ENCODE measurements at regions not wholly inside any gene's neighbourhood (a gene's known extent, or its start where the extent isn't known, plus 50 kb on each side); places are given as distances from the start of the nearest gene placed in this dataset.
"Not testable (repeated sequence)": the region's sequence is repeated elsewhere in the genome, so short reads cannot be mapped to it uniquely, and the experiment has no call there.

DNA sequence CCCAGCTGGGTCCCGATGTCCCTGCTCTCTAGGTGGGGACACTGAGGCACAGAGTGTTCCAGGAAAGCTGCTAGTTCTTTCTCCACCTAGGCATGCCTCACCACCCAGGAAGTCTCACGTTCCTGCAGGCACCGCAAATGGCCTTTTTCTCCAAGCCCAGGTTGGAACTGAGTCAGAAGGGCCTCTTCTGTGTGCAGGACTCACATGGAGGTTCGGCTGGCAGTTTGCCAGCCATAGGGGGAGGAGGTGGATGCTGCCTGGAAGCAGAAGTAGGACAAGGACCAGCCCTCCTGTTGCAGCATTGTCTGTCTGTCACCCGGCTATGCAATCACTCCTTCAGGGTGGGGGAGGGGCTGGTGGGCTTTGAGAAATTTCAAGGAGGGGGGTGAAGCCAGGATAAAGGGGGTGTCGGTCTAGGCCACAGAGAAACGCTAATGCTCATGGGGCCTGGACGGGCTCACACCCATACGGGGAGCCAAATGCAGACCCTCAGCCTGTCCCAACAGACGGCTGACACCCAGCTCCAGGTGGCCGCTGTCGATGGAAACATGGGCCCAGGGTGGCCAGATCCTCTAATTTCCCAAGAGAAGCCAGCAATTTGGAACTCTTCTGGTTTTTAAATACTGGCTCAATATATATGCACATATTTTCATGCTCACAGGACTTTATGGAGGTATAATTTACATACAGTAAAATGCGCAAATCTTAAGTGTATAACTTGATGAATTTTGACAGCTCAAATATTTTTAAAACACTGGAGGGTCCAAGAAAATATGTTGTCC, 120.5 kb downstream of the PHETA1 start:
- DNase-seq (ENCODE audit: low read depth): no peak

DNA sequence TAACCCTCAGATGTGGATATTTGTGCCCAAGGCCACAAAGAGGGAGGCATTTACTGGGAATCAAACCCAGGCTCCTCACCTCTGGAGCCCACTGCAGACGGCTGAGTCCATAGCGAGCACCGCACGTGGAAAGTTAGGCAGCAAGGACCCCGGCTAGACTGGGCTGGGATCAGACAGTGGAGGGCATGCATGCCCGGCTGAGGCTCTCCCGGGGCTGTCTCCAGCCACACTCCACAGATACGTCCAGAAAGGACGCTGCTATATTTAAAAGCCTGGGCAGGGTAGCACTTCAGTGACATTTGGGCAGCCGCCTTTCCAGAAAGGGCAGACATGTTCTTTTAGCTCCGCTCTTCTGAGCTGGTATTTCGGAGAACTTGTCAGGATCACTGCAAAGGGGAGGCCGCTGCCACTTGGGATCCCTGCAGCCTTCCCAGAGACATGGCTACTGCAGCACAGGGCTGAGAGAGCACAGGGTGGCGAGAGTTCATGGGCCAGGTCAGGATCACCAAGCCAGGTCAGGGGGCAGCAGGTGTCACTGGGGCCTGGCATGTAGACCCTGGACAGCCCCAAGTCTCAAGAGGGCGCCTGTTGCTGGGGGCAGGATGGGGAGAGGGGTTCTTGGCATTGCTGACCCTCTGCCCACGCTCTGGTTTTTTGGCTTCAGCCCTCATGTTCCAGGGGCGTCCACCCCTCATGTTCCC, 121.7 kb downstream of the PHETA1 start:
- no peak for DNase-seq (ENCODE audit: low read depth)

DNA sequence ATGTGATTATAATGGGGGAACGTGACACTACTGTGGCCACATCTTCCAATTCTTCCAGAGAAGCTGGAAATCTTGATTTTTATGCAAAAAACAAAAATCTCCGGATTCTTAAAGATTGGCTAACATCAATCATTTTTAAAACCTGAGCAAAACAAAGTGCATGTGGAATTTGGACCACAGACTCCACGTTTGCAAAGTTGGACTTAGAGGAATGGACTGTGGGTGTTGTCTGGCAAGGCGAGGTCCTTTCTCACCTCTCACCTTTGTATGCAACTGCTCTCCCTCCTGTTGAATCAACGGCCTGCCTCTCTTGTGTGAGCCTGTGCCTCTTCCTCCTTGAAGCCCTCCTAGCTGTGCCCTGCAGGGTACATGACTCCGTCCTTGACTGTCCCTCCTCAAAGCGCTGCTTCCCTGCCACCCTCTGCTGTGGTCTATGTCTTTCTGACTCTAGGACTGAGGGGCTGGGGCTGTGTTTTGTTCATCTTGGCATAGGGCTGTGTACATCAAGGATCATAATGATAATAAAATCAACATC, 122.4 kb downstream of the PHETA1 start:
- no peak for DNase-seq (ENCODE audit: low read depth)

DNA sequence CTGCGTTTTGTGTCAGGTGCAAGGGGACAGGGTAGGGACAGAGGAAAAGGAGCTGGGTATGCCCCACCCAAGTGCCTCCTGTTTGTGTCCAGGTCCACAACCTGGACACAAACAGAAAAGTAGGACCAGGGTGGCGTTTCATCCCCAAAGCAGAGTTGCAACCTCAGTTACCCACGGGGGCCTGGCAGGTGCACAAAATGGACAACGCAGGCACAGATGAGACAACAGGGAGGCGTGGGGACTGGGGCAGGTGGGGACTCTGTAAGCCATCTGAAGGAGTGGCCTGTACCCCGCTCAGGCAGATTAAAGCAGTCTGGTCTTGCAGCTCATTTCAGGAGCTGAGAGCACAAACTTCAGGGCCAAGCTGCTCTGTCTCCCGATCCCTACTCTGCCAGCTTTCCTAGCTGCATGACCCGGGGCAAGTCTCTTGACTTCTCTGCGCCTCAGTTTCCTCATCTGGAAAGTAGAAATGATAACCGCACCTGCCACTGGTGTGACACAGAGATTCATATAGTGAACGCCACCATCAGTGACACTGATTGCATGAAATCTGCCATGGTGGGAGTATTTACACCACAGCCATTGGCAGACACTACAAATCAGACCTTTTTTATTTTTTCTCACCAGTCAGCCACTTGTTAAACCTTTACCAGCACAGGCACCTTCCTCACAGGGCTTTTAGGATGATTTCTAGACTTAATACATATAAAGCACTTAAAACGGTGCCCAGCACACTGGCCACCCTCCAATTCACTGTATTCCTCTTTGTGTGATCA, 123.0 kb downstream of the PHETA1 start:
- DNase-seq (ENCODE audit: low read depth): no peak

GRCh38 chr12:111244673-111245072, 124.2 kb downstream of the PHETA1 start:
- DNase-seq (ENCODE audit: low read depth): no peak

DNA sequence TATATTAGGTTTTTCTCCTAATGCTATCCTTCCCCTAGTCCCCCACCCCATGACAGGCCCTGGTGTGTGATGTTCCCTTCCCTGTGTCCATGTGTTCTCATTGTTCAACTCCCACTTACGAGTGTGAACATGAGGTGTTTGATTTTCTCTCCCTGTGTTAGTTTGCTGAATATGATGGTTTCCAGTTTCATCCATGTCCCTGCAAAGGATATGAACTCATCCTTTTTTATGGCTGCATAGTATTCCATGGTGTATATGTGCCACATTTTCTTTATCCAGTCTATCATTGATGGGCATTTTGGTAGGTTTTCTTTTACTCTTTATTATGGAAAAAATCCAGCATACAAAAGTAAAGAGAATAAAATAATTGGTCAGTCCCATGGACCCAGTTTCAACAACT, 126.1 kb downstream of the PHETA1 start:
- not testable (repeated sequence) for DNase-seq (ENCODE audit: low read depth)

- no peak for DNase-seq (ENCODE audit: low read depth)
Observed at GRCh38 chr12:111242184-111242583, 126.7 kb downstream of the PHETA1 start.

DNA sequence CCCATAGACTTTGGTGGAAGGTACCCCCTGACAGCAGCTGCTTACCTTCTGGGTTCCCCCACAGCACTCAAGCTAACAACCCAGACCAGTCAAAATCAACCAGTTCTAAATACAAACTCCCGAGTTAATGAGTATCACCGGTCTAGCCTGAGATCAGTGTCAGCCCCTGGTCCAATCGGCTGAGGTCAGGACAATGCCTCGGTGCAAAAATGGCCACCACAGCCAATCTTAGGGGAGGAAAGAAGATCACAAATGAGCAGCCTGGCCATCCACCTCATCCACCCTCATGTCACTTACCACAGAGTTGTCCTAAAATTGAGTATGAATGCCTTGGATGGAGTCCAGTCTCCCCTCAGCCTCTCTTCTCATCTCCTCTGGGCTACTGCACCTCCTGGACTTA, 128.5 kb downstream of the PHETA1 start:
- no peak for DNase-seq (ENCODE audit: low read depth)

GRCh38 chr12:111239235-111239634, 129.7 kb downstream of the PHETA1 start:
- no peak for DNase-seq (ENCODE audit: low read depth)

DNA sequence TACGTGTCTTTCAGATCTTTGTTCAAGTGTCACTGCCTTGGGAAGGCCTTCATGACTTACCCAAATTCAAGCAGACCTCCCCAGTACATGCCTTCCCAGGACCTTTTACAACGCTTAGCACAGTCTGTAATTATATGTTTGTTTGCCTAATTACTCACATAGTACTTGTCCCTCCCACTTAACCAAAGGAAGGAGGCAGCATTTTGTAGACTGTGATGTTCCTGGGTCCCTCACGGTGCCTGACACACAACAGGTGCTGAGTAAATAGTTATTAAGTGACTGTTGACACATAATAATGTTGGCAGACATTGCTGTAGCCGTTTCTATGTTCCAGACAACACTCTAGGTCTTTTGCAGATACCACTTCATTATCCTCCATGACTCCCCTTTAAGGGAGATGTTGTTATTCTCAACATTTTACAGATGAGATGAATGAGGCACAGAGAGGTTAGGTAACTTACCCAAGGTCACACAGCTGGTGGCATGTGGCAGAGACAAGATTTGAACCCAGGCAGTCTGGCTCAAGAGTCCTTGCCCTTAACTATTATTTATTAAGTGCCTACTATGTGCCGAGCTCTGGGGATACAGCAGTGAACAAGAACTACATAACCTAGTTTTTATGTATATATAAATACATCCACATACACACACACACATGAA, 130.7 kb downstream of the PHETA1 start:
- DNase-seq (ENCODE audit: low read depth): no peak

- not testable (repeated sequence) for DNase-seq (ENCODE audit: low read depth)
Observed at GRCh38 chr12:111234491-111234890, 134.4 kb downstream of the PHETA1 start.

DNA sequence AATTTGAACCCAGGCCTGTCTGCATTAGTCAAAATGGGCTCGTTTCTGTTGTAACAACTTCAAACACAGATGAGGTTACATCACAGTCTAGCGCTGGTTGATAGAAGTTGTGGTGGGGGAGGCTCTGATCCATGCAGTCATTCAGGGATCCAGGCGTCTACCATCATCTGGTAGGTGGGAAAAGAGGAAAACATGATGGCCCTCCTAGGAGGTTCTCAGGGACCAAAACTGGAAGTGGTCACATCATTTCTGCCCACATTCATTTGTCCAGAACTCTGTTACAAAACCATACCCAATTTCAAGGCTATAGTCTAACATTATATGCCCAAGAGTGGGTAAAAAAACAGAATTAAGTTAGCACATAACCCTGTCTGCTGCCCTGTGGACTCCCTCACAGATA, 135.1 kb downstream of the PHETA1 start:
- no peak for DNase-seq (ENCODE audit: low read depth)

DNA sequence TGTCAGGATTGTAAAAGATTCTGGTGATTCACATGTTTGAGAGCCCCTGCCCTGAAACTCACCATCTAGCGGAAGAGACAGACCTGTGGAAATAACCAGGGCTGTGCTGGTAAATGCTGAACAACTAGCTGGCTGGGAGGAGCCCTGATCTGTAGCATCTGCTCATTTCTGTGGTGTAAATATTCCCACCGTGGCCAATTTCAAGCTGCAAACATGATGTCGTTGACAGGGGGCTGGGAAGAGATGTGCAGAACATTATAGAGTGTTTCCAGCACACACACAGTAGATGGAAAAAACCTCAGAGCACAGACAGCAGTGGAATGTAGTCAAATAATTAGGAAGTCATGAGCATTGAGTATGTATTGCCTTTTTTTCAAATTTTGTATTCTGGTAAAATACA, 138.2 kb downstream of the PHETA1 start:
- no peak for DNase-seq (ENCODE audit: low read depth)

DNA sequence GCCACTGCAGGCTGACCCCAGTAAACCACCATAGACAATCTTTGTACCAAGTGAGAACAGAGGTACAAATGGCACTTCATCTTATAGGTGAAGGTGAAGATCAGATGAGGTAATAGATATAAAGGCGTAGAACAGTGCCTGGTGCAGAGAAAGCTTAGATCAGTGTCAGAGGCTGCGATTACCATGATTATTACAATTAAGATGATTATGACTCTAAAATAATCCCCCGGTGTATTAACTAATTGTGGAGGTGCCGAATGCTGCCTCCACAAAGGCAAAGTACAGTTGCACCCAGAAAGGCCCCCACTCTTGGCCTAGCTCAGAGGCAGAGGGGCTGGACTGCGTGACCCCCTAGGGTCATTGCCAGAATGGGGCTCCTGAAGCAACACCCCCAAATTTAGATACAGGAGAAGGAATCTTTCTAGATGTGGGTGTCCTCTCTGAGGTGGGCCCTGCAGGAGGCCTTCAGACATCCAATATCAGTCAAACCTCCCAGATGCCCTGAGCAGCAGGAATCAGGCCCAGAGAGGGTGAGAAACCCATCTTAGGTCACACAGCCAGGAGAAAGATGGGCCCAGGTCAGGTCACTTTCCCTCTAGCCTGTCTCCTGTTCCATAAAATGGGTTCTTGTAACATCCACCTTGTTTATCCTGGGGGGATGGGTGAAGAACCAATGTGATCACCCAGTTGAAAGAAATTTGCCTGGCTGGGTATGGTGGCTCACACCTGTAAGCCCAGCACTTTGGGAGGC, 139.8 kb downstream of the PHETA1 start:
- no peak for DNase-seq (ENCODE audit: low read depth)

DNA sequence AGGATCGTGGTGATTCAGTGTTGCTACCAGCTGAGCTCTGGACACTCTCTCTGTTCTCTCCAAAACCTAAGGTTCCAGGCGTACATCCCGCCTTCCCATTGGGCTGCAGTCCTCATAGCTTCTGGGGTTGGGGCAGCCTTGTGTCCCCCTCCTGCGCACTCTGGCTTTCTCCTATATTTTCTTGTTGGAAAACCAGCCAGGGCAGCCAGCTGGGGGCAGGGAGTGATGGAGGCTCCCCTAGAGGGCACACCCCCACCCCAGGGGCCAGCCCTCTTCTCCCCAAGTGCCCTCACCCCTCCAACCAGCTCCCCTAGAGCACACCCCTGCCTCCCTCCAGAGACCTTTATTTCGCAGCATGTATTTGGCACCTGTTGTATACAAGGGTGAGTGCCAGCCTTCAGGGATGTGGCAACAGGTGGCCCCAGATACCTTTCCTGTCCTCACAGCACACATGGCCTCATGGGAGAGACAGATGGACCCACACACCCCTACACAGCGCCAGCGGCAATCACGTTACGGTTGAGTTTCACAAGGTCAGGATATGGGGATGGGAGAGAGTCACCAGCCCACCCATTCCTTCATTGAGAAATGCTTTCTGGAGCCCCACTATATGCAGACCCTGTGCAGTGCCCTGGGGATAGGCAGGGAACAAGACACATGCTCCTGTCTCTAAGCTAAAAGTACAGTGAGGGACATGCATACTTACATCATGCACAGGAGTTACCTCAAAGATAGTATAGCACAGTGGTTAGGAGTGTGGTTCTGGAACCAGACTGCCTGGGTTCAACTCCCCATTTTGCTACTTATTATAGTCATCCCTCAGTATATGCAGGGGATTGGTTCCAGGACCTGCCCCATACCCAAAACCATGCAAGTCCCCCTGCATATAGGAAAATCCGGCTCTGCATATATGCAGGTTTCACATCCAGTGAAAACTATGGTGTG, 141.1 kb downstream of the PHETA1 start:
- DNase-seq (ENCODE audit: low read depth): no peak

- DNase-seq (ENCODE audit: low read depth): no peak
Observed at GRCh38 chr12:111226680-111227079, 142.2 kb downstream of the PHETA1 start.

DNA sequence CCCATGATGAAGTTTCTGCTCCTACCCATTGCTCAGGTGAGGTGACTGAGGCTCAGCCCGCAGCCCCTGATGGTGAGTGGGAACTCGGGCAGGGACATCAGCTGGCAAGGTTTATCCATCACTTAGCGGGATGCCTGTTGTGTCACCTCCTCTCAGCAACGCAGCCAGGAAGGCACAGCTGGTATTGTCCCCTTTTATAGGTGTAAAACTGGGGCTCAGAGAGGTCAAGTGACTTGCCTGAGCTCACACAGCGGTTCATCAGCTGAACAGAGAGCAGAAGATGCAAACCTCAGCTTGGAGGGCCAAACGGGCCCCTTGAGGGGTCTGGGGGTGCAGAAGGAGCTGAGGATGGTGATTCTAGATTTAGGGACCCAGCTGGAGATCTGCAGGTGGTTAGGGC, 143.6 kb downstream of the PHETA1 start:
- DNase-seq (ENCODE audit: low read depth): no peak

GRCh38 chr12:111224186-111225066, 144.5 kb downstream of the PHETA1 start:
- DNase-seq (ENCODE audit: low read depth): no peak

- DNase-seq (ENCODE audit: low read depth): no peak
Observed at GRCh38 chr12:111222523-111222922, 146.4 kb downstream of the PHETA1 start.

Data from CMK (cell line).